Activated naive CD8-positive, alpha-beta T cell treated with anti-CD3 and anti-CD28 coated beads, Interleukin-2, amount 10 ng/mL, durations not matched to agents 7 days and 5 days (primary cell): ENCODE measurements at regions not wholly inside any gene's neighbourhood (a gene's known extent, or its start where the extent isn't known, plus 50 kb on each side); places are given as distances from the start of the nearest gene placed in this dataset.
"Not testable (repeated sequence)": the region's sequence is repeated elsewhere in the genome, so short reads cannot be mapped to it uniquely, and the experiment has no call there.

Experiments
- ATAC-seq: fragments of 150-1000 bp; cut with Tn5 transposase; one replicate; pipeline ENCODE4 v1.10.0; 2021; ENCODE audit warnings: low read depth, moderate library complexity
- POLR2A ChIA-PET: fragments of 350-600 bp; sonication (Branson Sonifier 250); formaldehyde crosslinking; loops from one replicate; lab custom pipeline; 2021; ENCODE audit warnings: antibody characterized with exemption; lab: Charles Lee
- DNase-seq: peaks from one replicate; pipeline ENCODE4 v3.0.0; 2021
- H3K27ac Mint-ChIP-seq: one replicate; pipeline ENCODE4 v1.8.0; 2022; ENCODE audit warnings: mild to moderate bottlenecking, mixed read lengths
- H3K27me3 Mint-ChIP-seq: one replicate; pipeline ENCODE4 v1.8.0; 2022; ENCODE audit warnings: mild to moderate bottlenecking, moderate library complexity, mixed read lengths
- H3K36me3 Mint-ChIP-seq: one replicate; pipeline ENCODE4 v1.8.0; 2021; ENCODE audit warnings: mild to moderate bottlenecking, mixed read lengths
- H3K4me1 Mint-ChIP-seq: one replicate; pipeline ENCODE4 v1.8.0; 2021; ENCODE audit warnings: mixed read lengths
- H3K4me3 Mint-ChIP-seq: one replicate; pipeline ENCODE4 v1.8.0; 2022; ENCODE audit warnings: mild to moderate bottlenecking, moderate library complexity, mixed read lengths
- H3K9me3 Mint-ChIP-seq: one replicate; pipeline ENCODE4 v1.8.0; 2021; ENCODE audit warnings: mixed read lengths

- ATAC-seq, POLR2A ChIA-PET, H3K27me3 Mint-ChIP-seq, H3K27ac Mint-ChIP-seq, H3K4me1 Mint-ChIP-seq, H3K36me3 Mint-ChIP-seq, H3K4me3 Mint-ChIP-seq, DNase-seq: not testable (repeated sequence)
- H3K9me3 Mint-ChIP-seq: peaks cover 13% of the 10 kb centered on the region
These were observed 110.2 kb downstream of the TENT5C start for GRCh38 chr1:117716030-117716429.

- H3K27ac Mint-ChIP-seq, H3K36me3 Mint-ChIP-seq, H3K27me3 Mint-ChIP-seq, H3K4me3 Mint-ChIP-seq, POLR2A ChIA-PET, DNase-seq, H3K4me1 Mint-ChIP-seq, ATAC-seq: not testable (repeated sequence)
- H3K9me3 Mint-ChIP-seq: peaks cover 15% of the 10 kb centered on the region
These were observed 112.1 kb downstream of the TENT5C start for GRCh38 chr1:117717980-117718379.

GRCh38 chr1:117718596-117718995 lies 112.7 kb downstream of the TENT5C start:
- H3K36me3 Mint-ChIP-seq, POLR2A ChIA-PET: not testable (repeated sequence)

GRCh38 chr1:117719004-117719403 lies 113.2 kb downstream of the TENT5C start:
- ATAC-seq: no peak
- H3K27me3 Mint-ChIP-seq: peaks cover 14% of the 10 kb centered on the region

More at GRCh38 chr1:117718596-117718995, 112.7 kb downstream of the TENT5C start:
- DNase-seq, ATAC-seq, H3K27ac Mint-ChIP-seq, H3K4me1 Mint-ChIP-seq, H3K4me3 Mint-ChIP-seq: not testable (repeated sequence)
- Mint-ChIP-seq H3K27me3 (peaks cover 10% of the 10 kb centered on the region), H3K9me3 (peaks cover 15% of the 10 kb centered on the region)

GRCh38 chr1:117732065-117732797 lies 126.4 kb downstream of the TENT5C start:
- H3K4me1 Mint-ChIP-seq: peaks cover 9% of the 10 kb centered on the region
- ATAC-seq: no peak
- no peak for DNase-seq
- no peak overlapping the region for H3K27ac Mint-ChIP-seq
- peaks cover 3% of the 10 kb centered on the region for H3K27me3 Mint-ChIP-seq
- H3K9me3 Mint-ChIP-seq: peaks cover 7% of the 10 kb centered on the region
- POLR2A ChIA-PET: no interaction called here
- H3K36me3 Mint-ChIP-seq: peaks cover 4% of the 10 kb centered on the region
- H3K4me3 Mint-ChIP-seq: no peak overlapping the region

More at GRCh38 chr1:117719004-117719403, 113.2 kb downstream of the TENT5C start:
- no peak overlapping the region for H3K27ac Mint-ChIP-seq
- H3K36me3 Mint-ChIP-seq: peaks cover 3% of the 10 kb centered on the region
- no peak overlapping the region for H3K4me3 Mint-ChIP-seq
- H3K4me1 Mint-ChIP-seq: peaks cover 8% of the 10 kb centered on the region
- POLR2A ChIA-PET: no interaction called here
- no peak for DNase-seq
- H3K9me3 Mint-ChIP-seq: peaks cover 15% of the 10 kb centered on the region

DNA sequence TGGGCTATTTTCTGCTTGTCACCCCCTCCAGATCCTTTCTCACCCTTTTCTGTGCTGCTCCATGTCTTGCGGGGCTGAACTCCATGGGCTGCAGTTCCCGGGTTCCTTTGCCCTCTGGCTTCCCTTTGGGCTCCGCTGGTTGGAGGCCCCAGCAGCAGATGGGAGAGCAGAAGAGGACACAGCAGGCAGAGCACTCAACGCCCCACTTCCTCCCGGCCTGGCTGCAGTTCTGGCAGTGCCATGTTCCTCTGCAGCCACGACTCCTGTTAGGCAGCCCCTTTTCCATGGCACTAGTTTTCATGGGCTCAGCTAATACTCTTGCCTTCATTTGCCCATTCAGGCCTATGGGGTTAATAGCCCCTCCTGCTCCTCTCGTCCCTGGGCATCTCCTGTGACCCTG lies 127.1 kb downstream of the TENT5C start:
- ATAC-seq (no peak), DNase-seq (no peak)
- Mint-ChIP-seq H3K27ac (no peak overlapping the region), H3K4me3 (no peak overlapping the region), H3K27me3 (peaks cover 3% of the 10 kb centered on the region), H3K36me3 (peaks cover 2% of the 10 kb centered on the region), H3K4me1 (peaks cover 9% of the 10 kb centered on the region), H3K9me3 (peaks cover 7% of the 10 kb centered on the region)
- POLR2A ChIA-PET: no interaction called here

DNA sequence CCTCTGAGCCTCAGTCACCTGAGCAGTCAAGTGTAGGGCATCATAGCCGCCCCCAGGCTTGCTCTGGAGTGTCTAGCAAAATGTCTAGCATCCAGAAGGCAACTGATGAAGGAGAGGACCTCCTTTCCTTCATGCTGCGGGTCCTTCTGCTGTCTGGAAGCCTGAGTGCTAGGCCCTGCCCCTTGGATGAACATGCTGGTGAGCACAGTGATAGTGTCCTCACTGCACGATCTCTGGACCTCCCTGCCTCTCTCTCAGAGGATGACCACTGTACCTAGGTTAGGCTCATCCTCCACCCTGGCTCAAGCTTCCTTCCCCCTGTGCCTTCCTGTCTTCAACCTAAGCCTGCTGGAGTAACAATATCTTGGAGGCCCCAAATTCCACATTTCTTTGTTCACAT lies 128.6 kb downstream of the TENT5C start:
- peaks cover 4% of the 10 kb centered on the region for H3K27me3 Mint-ChIP-seq
- peaks cover 3% of the 10 kb centered on the region for H3K9me3 Mint-ChIP-seq
- peaks cover 9% of the 10 kb centered on the region for H3K4me1 Mint-ChIP-seq
- DNase-seq (no peak), ATAC-seq (no peak)
- H3K4me3 Mint-ChIP-seq: peak overlapping the region; percentile 28
- peak overlapping the region; percentile 68 for H3K27ac Mint-ChIP-seq
- POLR2A ChIA-PET: no interaction called here
- H3K36me3 Mint-ChIP-seq: peaks cover 2% of the 10 kb centered on the region

DNA sequence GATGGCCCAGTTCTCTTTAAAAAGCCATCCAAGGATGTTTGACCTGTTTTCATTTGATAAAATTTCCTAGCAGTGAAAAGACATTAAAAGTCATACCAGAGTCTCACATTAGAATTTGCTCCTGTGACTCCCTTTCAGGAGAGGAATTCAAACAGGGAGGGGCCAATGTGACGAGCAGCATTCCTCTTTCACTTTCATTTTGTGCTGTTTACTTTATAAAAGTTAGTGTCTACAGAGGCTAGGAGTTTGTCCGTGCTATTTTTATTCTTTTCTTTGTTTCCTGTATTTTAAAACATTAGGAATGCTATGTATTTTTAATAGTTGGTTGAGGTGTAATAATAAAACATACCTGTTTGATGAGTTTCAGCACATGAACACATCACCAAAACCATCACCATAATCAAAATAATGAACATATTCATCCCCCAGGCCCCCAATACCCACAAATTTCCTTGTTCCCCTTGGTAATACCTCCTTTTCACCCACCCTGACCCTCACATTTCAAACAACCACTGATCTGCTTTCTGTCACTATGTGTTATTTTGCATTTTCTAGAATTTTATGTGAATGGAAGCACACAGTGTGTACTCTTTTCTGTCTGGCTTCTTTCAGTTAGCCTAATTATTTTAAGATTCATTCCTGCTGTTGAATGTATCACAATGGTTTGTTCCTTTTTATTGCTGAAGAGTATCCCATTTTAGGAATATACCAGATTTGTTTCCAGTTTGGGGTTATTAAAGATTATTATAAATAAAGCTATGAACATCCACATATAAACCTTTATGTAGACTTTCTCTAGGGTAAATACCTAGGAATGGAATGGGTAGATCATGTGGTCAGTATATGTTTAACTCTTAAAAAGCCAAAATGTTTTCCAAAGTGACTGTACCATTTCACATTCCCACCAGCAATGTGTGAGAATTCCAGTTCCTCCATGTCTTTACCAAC lies 129.5 kb downstream of the TENT5C start:
- Mint-ChIP-seq H3K4me3 (peak overlapping the region; percentile 78), H3K9me3 (peaks cover 2% of the 10 kb centered on the region), H3K4me1 (peaks cover 9% of the 10 kb centered on the region), H3K27ac (peak overlapping the region; percentile 88), H3K36me3 (no peaks in the 10 kb centered on the region), H3K27me3 (peaks cover 4% of the 10 kb centered on the region)
- DNase-seq: no peak
- ATAC-seq: peak; percentile 68
- POLR2A ChIA-PET: no interaction called here

DNA sequence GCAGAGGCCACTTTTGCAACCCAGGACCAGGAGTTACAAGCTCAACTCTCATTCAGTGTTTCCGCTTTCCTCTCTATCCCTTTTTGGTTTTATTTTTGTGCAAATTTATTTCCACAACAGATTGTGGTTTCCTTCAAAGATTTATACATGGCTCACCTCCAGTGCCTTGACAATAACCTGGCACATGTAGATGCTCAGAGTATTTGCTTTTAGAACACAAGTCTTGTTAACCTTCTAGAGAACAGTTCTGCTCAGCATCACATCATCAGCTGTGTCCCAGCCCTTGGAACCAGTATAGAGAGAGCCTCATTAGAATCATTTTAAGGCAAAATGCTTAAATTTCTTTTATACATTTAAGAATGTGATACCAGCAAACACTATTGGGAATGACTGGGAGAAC lies 133.7 kb downstream of the TENT5C start:
- H3K27me3 Mint-ChIP-seq: peaks cover 22% of the 10 kb centered on the region
- H3K27ac Mint-ChIP-seq: no peak overlapping the region
- H3K9me3 Mint-ChIP-seq: peaks cover 5% of the 10 kb centered on the region
- ATAC-seq: no peak
- H3K4me3 Mint-ChIP-seq: no peak overlapping the region
- H3K36me3 Mint-ChIP-seq: no peaks in the 10 kb centered on the region
- H3K4me1 Mint-ChIP-seq: peaks cover 7% of the 10 kb centered on the region
- no peak for DNase-seq
- POLR2A ChIA-PET: interaction anchor here (0.5 kb wide), 1 partner anchor 131 kb away, joined by 4 read pairs; no protein-coding TSS in a partner anchor

DNA sequence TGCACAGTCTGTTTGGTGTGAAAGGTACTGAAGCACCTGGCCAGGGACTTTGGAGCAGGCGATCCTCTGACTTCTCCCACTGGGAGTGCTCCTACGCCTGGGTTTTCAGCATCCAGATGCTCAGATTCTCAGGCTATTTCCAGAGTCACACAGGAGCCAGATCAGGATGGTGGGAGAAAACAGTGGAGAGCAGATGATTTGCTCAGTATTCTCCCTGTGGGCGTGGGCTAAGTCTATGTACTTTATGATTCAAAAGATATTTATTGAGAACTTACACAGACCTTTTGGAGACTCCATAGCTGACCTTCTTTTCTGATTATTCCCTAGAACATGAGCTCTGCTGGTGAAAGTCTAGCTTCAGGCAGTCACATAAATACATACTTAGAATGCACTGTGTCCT lies 134.6 kb downstream of the TENT5C start:
- H3K27me3 Mint-ChIP-seq: peaks cover 22% of the 10 kb centered on the region
- POLR2A ChIA-PET: no interaction called here
- H3K9me3 Mint-ChIP-seq: peaks cover 5% of the 10 kb centered on the region
- DNase-seq (no peak), ATAC-seq (no peak)
- no peaks in the 10 kb centered on the region for H3K36me3 Mint-ChIP-seq
- H3K4me3 Mint-ChIP-seq: no peak overlapping the region
- peaks cover 1% of the 10 kb centered on the region for H3K4me1 Mint-ChIP-seq
- no peak overlapping the region for H3K27ac Mint-ChIP-seq

DNA sequence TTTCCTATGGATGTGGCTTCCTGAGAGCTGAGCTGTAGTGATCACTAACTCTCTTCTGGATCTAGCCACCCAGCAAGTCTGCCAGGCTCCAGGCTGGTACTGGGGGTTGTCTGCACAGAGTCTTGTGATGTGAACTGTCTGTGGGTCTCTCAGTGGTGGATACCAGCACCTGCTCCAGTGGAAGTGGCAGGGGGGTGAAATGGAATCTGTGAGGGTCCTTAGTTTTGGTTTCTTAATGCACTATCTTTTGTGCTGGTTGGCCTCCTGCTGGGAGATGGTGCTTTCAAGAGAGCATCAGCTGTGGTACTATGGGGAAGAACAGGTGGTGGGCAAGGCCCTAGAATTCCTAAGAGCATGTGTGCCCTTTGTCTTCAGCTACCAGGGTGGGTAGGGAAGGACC lies 140.7 kb downstream of the TENT5C start:
- H3K9me3 Mint-ChIP-seq, H3K4me1 Mint-ChIP-seq, H3K27ac Mint-ChIP-seq, ATAC-seq, DNase-seq, H3K36me3 Mint-ChIP-seq, POLR2A ChIA-PET, H3K4me3 Mint-ChIP-seq: not testable (repeated sequence)
- H3K27me3 Mint-ChIP-seq: peaks cover 39% of the 10 kb centered on the region

DNA sequence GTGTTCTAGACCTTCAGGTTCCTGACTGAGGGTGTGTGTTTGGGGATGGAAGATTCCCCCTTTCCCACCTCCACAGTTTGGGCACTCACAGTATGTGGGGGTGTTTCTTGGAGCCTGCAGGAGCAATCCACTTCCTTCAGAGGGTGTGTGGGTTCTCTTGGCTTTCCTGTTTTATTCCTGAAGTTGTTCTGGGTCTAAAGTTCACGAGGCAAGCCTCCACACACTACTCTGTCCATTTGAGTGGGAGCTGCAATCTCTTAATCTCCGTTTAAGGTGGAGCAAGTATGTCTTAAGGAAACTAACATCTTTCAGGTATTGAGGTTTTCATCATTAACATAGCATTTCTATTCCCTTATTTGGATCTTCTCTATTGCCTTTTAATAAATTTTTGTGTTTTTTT lies 141.8 kb downstream of the TENT5C start:
- POLR2A ChIA-PET: no interaction called here
- no peaks in the 10 kb centered on the region for H3K36me3 Mint-ChIP-seq
- peaks cover 2% of the 10 kb centered on the region for H3K9me3 Mint-ChIP-seq
- DNase-seq (no peak), ATAC-seq (no peak)
- H3K27ac Mint-ChIP-seq: no peak overlapping the region
- H3K27me3 Mint-ChIP-seq: peaks cover 33% of the 10 kb centered on the region
- H3K4me3 Mint-ChIP-seq: no peak overlapping the region
- no peaks in the 10 kb centered on the region for H3K4me1 Mint-ChIP-seq

- POLR2A ChIA-PET: no interaction called here
These were observed 145.5 kb downstream of the TENT5C start for GRCh38 chr1:117751321-117751720.

More at GRCh38 chr1:117751321-117751720, 145.5 kb downstream of the TENT5C start:
- DNase-seq: no peak
- Mint-ChIP-seq H3K36me3 (no peaks in the 10 kb centered on the region), H3K4me1 (peaks cover 5% of the 10 kb centered on the region), H3K4me3 (no peak overlapping the region), H3K27ac (no peak overlapping the region), H3K27me3 (peaks cover 31% of the 10 kb centered on the region), H3K9me3 (peaks cover 2% of the 10 kb centered on the region)
- ATAC-seq: no peak
